Duodenal mucosa (tissue), 2 donors: ENCODE measurements at regions not wholly inside any gene's neighbourhood (a gene's known extent, or its start where the extent isn't known, plus 50 kb on each side); places are given as distances from the start of the nearest gene placed in this dataset.

Experiments used
- H3K27ac ChIP-seq: one replicate; pipeline ENCODE4 v1.7.0; 2013; ENCODE audit warnings: low read depth, low read length
- H3K27me3 ChIP-seq, 2 donors: one replicate each; pipeline ENCODE4 v1.7.0; 2013; ENCODE audit warnings: low read length in 2 of 2, control low read depth in 1 of 2; ENCODE audit not compliant: insufficient read depth in 2 of 2, control insufficient read depth in 1 of 2
- H3K36me3 ChIP-seq, 2 donors: one replicate each; pipeline ENCODE4 v1.7.0; 2013; ENCODE audit warnings: low read length in 2 of 2, control low read depth in 1 of 2; ENCODE audit not compliant: insufficient read depth in 2 of 2, control insufficient read depth in 1 of 2
- H3K4me1 ChIP-seq, 2 donors: one replicate each; pipeline ENCODE4 v1.7.0; 2013; ENCODE audit warnings: low read length in 2 of 2, control low read depth in 1 of 2; ENCODE audit not compliant: insufficient read depth in 2 of 2, control insufficient read depth in 1 of 2
- H3K4me3 ChIP-seq, 2 donors: one replicate each; pipeline ENCODE4 v1.7.0; 2013; ENCODE audit warnings: low read length in 2 of 2, low read depth in 1 of 2
- H3K9ac ChIP-seq, 2 donors: one replicate each; pipeline ENCODE4 v1.7.0; 2013; ENCODE audit warnings: low read length in 2 of 2, low read depth in 1 of 2
- H3K9me3 ChIP-seq, 2 donors: one replicate each; pipeline ENCODE4 v1.7.0; 2013; ENCODE audit warnings: low read length in 2 of 2, control low read depth in 1 of 2; ENCODE audit not compliant: control insufficient read depth in 1 of 2

GRCh38 chr6:119594907-119595306 lies 245.3 kb upstream of the MAN1A1 start:
- H3K36me3 ChIP-seq: no peaks in the 10 kb centered on the region
- H3K4me3 ChIP-seq: no peak overlapping the region
- H3K9me3 ChIP-seq: no peaks in the 10 kb centered on the region
- H3K9ac ChIP-seq: no peak overlapping the region
- no peak overlapping the region for H3K27ac ChIP-seq
- peaks cover 0 to 6% of the 10 kb centered on the region in 2 donors for H3K4me1 ChIP-seq
- H3K27me3 ChIP-seq: no peaks in the 10 kb centered on the region

GRCh38 chr6:119591235-119591634 lies 241.7 kb upstream of the MAN1A1 start:
- Histone ChIP-seq H3K9ac (no peak overlapping the region), H3K27ac (no peak overlapping the region)

GRCh38 chr6:119590066-119590465 lies 240.5 kb upstream of the MAN1A1 start:
- no peak overlapping the region for H3K27ac ChIP-seq
- H3K4me1 ChIP-seq: peaks cover 0 to 1% of the 10 kb centered on the region in 2 donors
- H3K9ac ChIP-seq: no peak overlapping the region
- H3K27me3 ChIP-seq: no peaks in the 10 kb centered on the region
- no peaks in the 10 kb centered on the region for H3K36me3 ChIP-seq
- H3K4me3 ChIP-seq: no peak overlapping the region
- H3K9me3 ChIP-seq: no peaks in the 10 kb centered on the region

More at GRCh38 chr6:119591235-119591634, 241.7 kb upstream of the MAN1A1 start:
- Histone ChIP-seq H3K9me3 (no peaks in the 10 kb centered on the region), H3K36me3 (no peaks in the 10 kb centered on the region), H3K4me1 (no peaks in the 10 kb centered on the region), H3K4me3 (no peak overlapping the region), H3K27me3 (no peaks in the 10 kb centered on the region)

DNA sequence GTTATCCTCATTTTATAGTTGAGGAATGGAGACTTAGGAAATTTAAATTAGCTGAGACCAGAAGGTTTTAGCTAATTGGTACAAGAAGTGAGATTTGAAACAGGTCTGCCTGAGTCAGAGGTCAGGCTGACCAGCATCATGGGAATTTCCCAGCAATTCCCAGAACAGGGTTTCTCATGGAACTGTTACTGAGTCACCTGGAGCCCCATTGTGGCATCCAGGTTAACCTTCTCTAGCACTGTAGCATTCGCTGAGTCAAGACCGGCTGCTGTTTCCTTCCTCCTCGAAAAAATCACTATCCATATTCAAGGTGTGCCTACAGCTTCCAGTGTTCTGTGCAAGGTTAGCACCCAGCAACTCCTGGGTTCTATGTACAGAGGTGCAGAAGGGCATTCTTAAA lies 238.0 kb upstream of the MAN1A1 start:
- no peak overlapping the region for H3K27ac ChIP-seq
- no peaks in the 10 kb centered on the region for H3K9me3 ChIP-seq
- no peaks in the 10 kb centered on the region for H3K36me3 ChIP-seq
- H3K9ac ChIP-seq: no peak overlapping the region
- no peaks in the 10 kb centered on the region for H3K27me3 ChIP-seq
- H3K4me1 ChIP-seq: peaks cover 0 to 10% of the 10 kb centered on the region in 2 donors
- H3K4me3 ChIP-seq: no peak overlapping the region

DNA sequence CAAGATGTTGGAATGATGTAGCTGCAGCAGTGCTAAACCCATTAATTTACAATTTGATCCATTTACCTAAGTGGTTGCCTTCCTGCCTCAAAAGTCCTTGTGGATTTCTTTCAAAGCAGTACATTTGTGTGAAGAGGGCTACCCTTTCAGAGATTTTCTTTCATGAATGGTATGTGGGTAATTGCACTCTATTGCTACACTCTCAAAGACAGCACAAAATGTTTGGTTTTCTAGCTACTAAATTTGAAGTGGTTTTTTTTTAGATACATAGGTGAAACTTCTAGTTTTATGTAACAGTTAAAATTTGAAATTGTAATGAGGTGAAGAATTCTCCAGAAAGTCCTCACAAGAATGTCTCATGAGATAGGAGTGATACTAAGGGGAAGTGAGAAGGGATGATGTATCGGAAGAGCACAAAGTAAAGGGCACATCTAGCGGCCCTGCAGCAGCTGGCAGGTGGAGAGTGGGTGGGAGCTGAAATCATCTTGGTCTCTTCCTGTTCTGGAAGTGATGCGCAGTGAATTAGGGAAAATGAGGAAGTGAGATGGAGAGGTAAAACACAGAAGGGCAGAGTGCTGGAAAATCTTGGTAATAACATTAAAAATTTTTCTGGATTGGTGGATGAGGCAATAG lies 236.8 kb upstream of the MAN1A1 start:
- Histone ChIP-seq H3K36me3 (no peaks in the 10 kb centered on the region), H3K4me1 (peaks cover 0 to 10% of the 10 kb centered on the region in 2 donors), H3K27me3 (no peaks in the 10 kb centered on the region), H3K9me3 (no peaks in the 10 kb centered on the region), H3K9ac (no peak overlapping the region), H3K4me3 (no peak overlapping the region), H3K27ac (no peak overlapping the region)

DNA sequence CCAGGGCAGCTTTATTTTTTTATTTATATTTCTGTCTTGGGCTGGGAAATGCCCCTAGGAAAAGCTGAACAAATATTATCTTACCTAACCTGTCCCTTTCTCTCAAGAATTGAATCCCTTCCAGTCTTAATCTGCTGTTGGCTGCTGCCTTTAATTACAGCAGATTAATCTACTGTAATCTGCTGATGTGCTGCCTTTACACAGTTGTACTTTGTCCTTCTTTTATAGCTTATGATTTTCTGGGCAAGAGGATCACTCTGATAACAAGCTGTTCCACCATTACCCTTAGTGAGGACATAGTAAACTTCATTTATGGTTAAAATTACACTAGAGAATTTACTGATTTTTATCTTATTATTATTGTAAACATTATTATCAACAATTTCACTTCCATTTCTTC lies 234.5 kb upstream of the MAN1A1 start:
- Histone ChIP-seq H3K4me1 (peaks cover 0 to 10% of the 10 kb centered on the region in 2 donors), H3K4me3 (no peak overlapping the region), H3K27me3 (no peaks in the 10 kb centered on the region), H3K27ac (no peak overlapping the region), H3K9ac (no peak overlapping the region), H3K36me3 (no peaks in the 10 kb centered on the region), H3K9me3 (no peaks in the 10 kb centered on the region)

GRCh38 chr6:119581220-119581619 lies 231.7 kb upstream of the MAN1A1 start:
- Histone ChIP-seq H3K27me3 (no peaks in the 10 kb centered on the region), H3K9ac (no peak overlapping the region), H3K4me1 (peaks cover 0 to 10% of the 10 kb centered on the region in 2 donors), H3K36me3 (no peaks in the 10 kb centered on the region), H3K27ac (no peak overlapping the region), H3K9me3 (peaks cover 6 to 14% of the 10 kb centered on the region in 2 donors), H3K4me3 (no peak overlapping the region)

- no peaks in the 10 kb centered on the region for H3K4me1 ChIP-seq
- H3K27me3 ChIP-seq: no peaks in the 10 kb centered on the region
- H3K4me3 ChIP-seq: no peak overlapping the region
- peaks cover 6 to 17% of the 10 kb centered on the region in 2 donors for H3K9me3 ChIP-seq
- no peak overlapping the region for H3K27ac ChIP-seq
- H3K9ac ChIP-seq: no peak overlapping the region
- H3K36me3 ChIP-seq: no peaks in the 10 kb centered on the region
These were observed 226.2 kb upstream of the MAN1A1 start for GRCh38 chr6:119575721-119576120.

GRCh38 chr6:119568580-119568979 lies 219.0 kb upstream of the MAN1A1 start:
- no peak overlapping the region for H3K9ac ChIP-seq
- no peaks in the 10 kb centered on the region for H3K36me3 ChIP-seq
- H3K4me1 ChIP-seq: no peaks in the 10 kb centered on the region
- no peak overlapping the region for H3K4me3 ChIP-seq
- H3K9me3 ChIP-seq: no peaks in the 10 kb centered on the region
- no peaks in the 10 kb centered on the region for H3K27me3 ChIP-seq
- no peak overlapping the region for H3K27ac ChIP-seq

- H3K9ac ChIP-seq: no peak overlapping the region
- no peaks in the 10 kb centered on the region for H3K36me3 ChIP-seq
- no peak overlapping the region for H3K27ac ChIP-seq
- H3K4me3 ChIP-seq: no peak overlapping the region
- H3K4me1 ChIP-seq: no peaks in the 10 kb centered on the region
- no peaks in the 10 kb centered on the region for H3K27me3 ChIP-seq
- H3K9me3 ChIP-seq: no peaks in the 10 kb centered on the region
These were observed 217.1 kb upstream of the MAN1A1 start for GRCh38 chr6:119566546-119567260.
